Astrocyte of the cerebellum (primary cell): ENCODE measurements at regions not wholly inside any gene's neighbourhood (a gene's known extent, or its start where the extent isn't known, plus 50 kb on each side); places are given as distances from the start of the nearest gene placed in this dataset.

Experiments
- DNase-seq: peaks from one replicate; pipeline ENCODE4 v3.0.0-alpha.2; 2011; ENCODE audit warnings: low read depth
- H3K4me3 ChIP-seq: 2 replicates; pipeline ENCODE4 v1.5.1; 2011; ENCODE audit warnings: mild to moderate bottlenecking, low read depth, low read length, moderate library complexity
- CTCF ChIP-seq: IDR thresholded peaks from 2 replicates; pipeline ENCODE4 v1.5.1; 2012; ENCODE audit warnings: low read length, low read depth, moderate library complexity, mild to moderate bottlenecking; ENCODE audit errors: missing control alignments
- in situ Hi-C: cut with HindIII; loops from 2 replicates; pipeline ENCODE4 v1.10.0; 2017; ENCODE audit warnings: low sequenced_read_pairs

GRCh38 chr12:42859612-42860011, 270.1 kb upstream of the PRICKLE1 start:
- in situ Hi-C loops: no loop called here
- no peak for TF ChIP-seq CTCF

GRCh38 chr12:42857106-42857505, 267.6 kb upstream of the PRICKLE1 start:
- no peak overlapping the region for H3K4me3 ChIP-seq
- no peak for TF ChIP-seq CTCF
- DNase-seq: no peak
- in situ Hi-C loops: no loop called here

More at GRCh38 chr12:42859612-42860011, 270.1 kb upstream of the PRICKLE1 start:
- H3K4me3 ChIP-seq: no peak overlapping the region
- DNase-seq: no peak

GRCh38 chr12:42855362-42855950, 265.9 kb upstream of the PRICKLE1 start:
- no peak for TF ChIP-seq CTCF
- in situ Hi-C loops: no loop called here

GRCh38 chr12:42854826-42855225, 265.3 kb upstream of the PRICKLE1 start:
- no peak for DNase-seq
- in situ Hi-C loops: no loop called here
- H3K4me3 ChIP-seq: no peak overlapping the region
- TF ChIP-seq CTCF: no peak

More at GRCh38 chr12:42855362-42855950, 265.9 kb upstream of the PRICKLE1 start:
- DNase-seq: no peak
- H3K4me3 ChIP-seq: no peak overlapping the region

- no peak for TF ChIP-seq CTCF
- H3K4me3 ChIP-seq: no peak overlapping the region
- in situ Hi-C loops: no loop called here
- peak; percentile 38 for DNase-seq
Measured at GRCh38 chr12:42854208-42854607, 264.7 kb upstream of the PRICKLE1 start.

- no peak overlapping the region for H3K4me3 ChIP-seq
- in situ Hi-C loops: no loop called here
- no peak for DNase-seq
- TF ChIP-seq CTCF: no peak
Measured at GRCh38 chr12:42853370-42854140, 264.0 kb upstream of the PRICKLE1 start.
